ENCODE measurements at regions not wholly inside any gene's neighbourhood (a gene's known extent, or its start where the extent isn't known, plus 50 kb on each side); places are given as distances from the start of the nearest gene placed in this dataset.

GRCh38 chr9:134272302-134273023, 53.8 kb upstream of the RXRA start:
- no peak for DNase-seq (ENCODE audit: low spot score)

GRCh38 chr9:134273647-134274046, 52.6 kb upstream of the RXRA start:
- no peak for DNase-seq (ENCODE audit: low spot score)

GRCh38 chr9:134275375-134275774, 50.9 kb upstream of the RXRA start:
- DNase-seq (ENCODE audit: low spot score), result peak; percentile 19

DNA sequence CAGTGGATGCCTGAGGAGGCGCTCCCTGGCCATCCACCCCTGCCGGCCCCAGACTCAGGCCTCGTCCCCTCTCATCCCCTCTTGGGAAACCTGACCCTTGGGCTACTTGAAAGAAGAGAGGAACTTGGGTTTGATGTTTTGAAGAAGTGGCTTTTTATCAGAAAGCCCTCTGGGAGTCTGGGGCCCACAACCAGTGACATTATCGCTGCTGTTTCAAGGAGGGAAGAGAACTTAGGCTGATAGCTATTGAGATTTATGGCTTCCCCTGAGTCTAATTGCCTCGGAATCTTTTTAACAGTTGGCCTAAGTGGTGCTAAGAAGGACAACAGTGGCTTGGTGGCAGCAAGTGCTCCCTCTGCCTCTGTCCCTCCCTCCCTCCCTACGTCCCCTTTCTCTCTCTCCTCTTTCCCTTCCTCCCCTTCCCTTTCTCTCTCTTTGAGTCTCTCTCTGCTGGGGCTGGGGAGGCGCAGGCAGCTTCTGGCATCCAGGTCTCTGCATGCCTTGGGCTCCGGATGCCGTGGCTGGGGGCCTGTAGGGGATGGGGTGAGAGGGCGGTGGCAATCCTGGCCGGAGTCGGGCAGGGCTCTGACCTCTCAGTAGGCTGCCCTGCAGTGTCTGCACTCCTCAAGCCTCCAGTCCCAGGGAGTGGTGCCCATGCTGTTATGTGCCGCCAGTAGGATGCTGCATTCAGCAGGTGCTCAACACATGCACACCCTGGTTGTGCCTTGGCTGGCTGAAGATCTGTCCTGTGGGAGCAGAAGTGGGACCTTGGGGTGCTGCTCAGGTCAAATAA, 49.6 kb upstream of the RXRA start:
- DNase-seq (ENCODE audit: low spot score), result peak; percentile 77
